Erythroblast (primary cell): ENCODE measurements at regions not wholly inside any gene's neighbourhood (a gene's known extent, or its start where the extent isn't known, plus 50 kb on each side); places are given as distances from the start of the nearest gene placed in this dataset.
"Not testable (repeated sequence)": the region's sequence is repeated elsewhere in the genome, so short reads cannot be mapped to it uniquely, and the experiment has no call there.

ENCODE experiments used
- DNase-seq, 2 experiments: peaks; one replicate each; lab custom pipeline; 2025; lab: John Stamatoyannopoulos, UW
- GATA1 ChIP-seq: IDR thresholded peaks from 2 replicates; pipeline ENCODE4 v1.6.1; 2011; ENCODE audit warnings: low read depth, mild to moderate bottlenecking, control low read depth, low read length, moderate library complexity
- POLR2A ChIP-seq: IDR thresholded peaks from 2 replicates; pipeline ENCODE4 v1.6.1; 2011; ENCODE audit warnings: mild to moderate bottlenecking, low read length

GRCh38 chr6:88520017-88520338 lies 353.8 kb upstream of the CNR1 start:
- TF ChIP-seq GATA1 (no peak), POLR2A (no peak)
- DNase-seq: no peak

GRCh38 chr6:88519301-88520016 lies 353.3 kb upstream of the CNR1 start:
- no peak for TF ChIP-seq POLR2A
- TF ChIP-seq GATA1: no peak
- no peak for DNase-seq

GRCh38 chr6:88517737-88518136 lies 351.6 kb upstream of the CNR1 start:
- TF ChIP-seq POLR2A (no peak), GATA1 (no peak)
- no peak for DNase-seq

- TF ChIP-seq GATA1 (no peak), POLR2A (no peak)
- DNase-seq: no peak
Observed at GRCh38 chr6:88513920-88514319, 347.8 kb upstream of the CNR1 start.

GRCh38 chr6:88513471-88513870 lies 347.3 kb upstream of the CNR1 start:
- TF ChIP-seq POLR2A: no peak
- TF ChIP-seq GATA1: no peak
- DNase-seq: no peak

GRCh38 chr6:88512951-88513350 lies 346.8 kb upstream of the CNR1 start:
- DNase-seq: no peak
- no peak for TF ChIP-seq POLR2A
- no peak for TF ChIP-seq GATA1

GRCh38 chr6:88502391-88502790 lies 336.2 kb upstream of the CNR1 start:
- TF ChIP-seq POLR2A: no peak
- TF ChIP-seq GATA1: no peak
- no peak for DNase-seq

GRCh38 chr6:88499845-88500699 lies 333.9 kb upstream of the CNR1 start:
- no peak for TF ChIP-seq POLR2A
- no peak for TF ChIP-seq GATA1
- DNase-seq: no peak

- TF ChIP-seq POLR2A (no peak), GATA1 (no peak)
- no peak for DNase-seq
Observed at GRCh38 chr6:88499436-88499835, 333.3 kb upstream of the CNR1 start.

- DNase-seq: not testable (repeated sequence)
Observed at GRCh38 chr6:88497403-88497802, 331.3 kb upstream of the CNR1 start.

GRCh38 chr6:88494401-88495140 lies 328.4 kb upstream of the CNR1 start:
- TF ChIP-seq GATA1: no peak
- TF ChIP-seq POLR2A: no peak
- DNase-seq: no peak

- no peak for DNase-seq
- TF ChIP-seq POLR2A (no peak), GATA1 (no peak)
Observed at GRCh38 chr6:88493717-88494116, 327.6 kb upstream of the CNR1 start.

GRCh38 chr6:88492824-88493223 lies 326.7 kb upstream of the CNR1 start:
- peak; percentile 19 to 25 for DNase-seq

GRCh38 chr6:88492241-88492640 lies 326.1 kb upstream of the CNR1 start:
- TF ChIP-seq GATA1 (no peak), POLR2A (no peak)

More at GRCh38 chr6:88492824-88493223, 326.7 kb upstream of the CNR1 start:
- TF ChIP-seq POLR2A: no peak
- TF ChIP-seq GATA1: no peak

More at GRCh38 chr6:88492241-88492640, 326.1 kb upstream of the CNR1 start:
- DNase-seq: no peak
